Activated CD4-positive, alpha-beta memory T cell treated with anti-CD3 and anti-CD28 coated beads for 36 hours (primary cell): ENCODE measurements at regions not wholly inside any gene's neighbourhood (a gene's known extent, or its start where the extent isn't known, plus 50 kb on each side); places are given as distances from the start of the nearest gene placed in this dataset.
"Not testable (repeated sequence)": the region's sequence is repeated elsewhere in the genome, so short reads cannot be mapped to it uniquely, and the experiment has no call there.

Experiments used
- CTCF ChIA-PET: fragments of 350-600 bp; sonication (Branson Sonifier 250); formaldehyde crosslinking; loops from one replicate; lab custom pipeline; 2021; ENCODE audit warnings: antibody characterized with exemption, inconsistent platforms; lab: Charles Lee
- POLR2A ChIA-PET: fragments of 350-600 bp; sonication (Branson Sonifier 250); formaldehyde crosslinking; loops from one replicate; lab custom pipeline; 2021; ENCODE audit warnings: antibody characterized with exemption; lab: Charles Lee
- DNase-seq: peaks from one replicate; pipeline ENCODE4 v3.0.0-alpha.2; 2020
- H3K27ac Mint-ChIP-seq: one replicate; pipeline ENCODE4 v1.8.0; 2021; ENCODE audit warnings: mixed read lengths
- H3K27me3 Mint-ChIP-seq: one replicate; pipeline ENCODE4 v1.8.0; 2021; ENCODE audit warnings: mixed read lengths
- H3K36me3 Mint-ChIP-seq: one replicate; pipeline ENCODE4 v1.8.0; 2021; ENCODE audit warnings: mixed read lengths
- H3K4me1 Mint-ChIP-seq: one replicate; pipeline ENCODE4 v1.8.0; 2021; ENCODE audit warnings: low read depth, mixed read lengths
- H3K4me3 Mint-ChIP-seq: one replicate; pipeline ENCODE4 v1.8.0; 2021; ENCODE audit warnings: mild to moderate bottlenecking, mixed read lengths
- H3K9me3 Mint-ChIP-seq: one replicate; pipeline ENCODE4 v1.8.0; 2021; ENCODE audit warnings: mixed read lengths
- intact Hi-C: fragments of 100-400 bp; cut with micrococcal nuclease; formaldehyde crosslinking; loops from one replicate; pipeline ENCODE4 v1.15.1; 2023

DNA sequence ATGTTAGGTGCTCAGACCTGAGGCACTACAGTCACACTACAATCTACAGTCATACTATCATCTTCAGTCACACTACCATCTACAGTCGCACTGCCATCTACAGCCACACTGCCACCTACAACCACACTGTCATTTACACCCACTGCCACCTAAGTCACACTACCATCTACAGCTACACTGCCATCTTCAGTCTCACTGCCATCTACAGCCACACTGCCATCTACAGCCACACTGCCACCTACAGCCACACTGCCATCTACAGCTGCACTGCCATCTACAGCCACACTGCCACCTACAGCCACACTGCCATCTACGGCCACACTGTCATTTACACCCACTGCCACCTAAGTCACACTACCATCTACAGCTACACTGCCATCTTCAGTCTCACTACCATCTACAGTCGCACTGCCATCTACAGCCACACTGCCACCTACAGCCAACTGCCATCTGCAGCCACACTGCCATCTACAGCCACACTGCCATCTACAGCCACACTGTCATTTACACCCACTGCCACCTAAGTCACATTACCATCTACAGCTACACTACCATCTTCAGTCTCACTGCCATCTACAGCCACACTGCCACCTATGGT, 155.2 kb upstream of the AFDN start:
- Mint-ChIP-seq H3K9me3 (peaks cover 15% of the 10 kb centered on the region), H3K27me3 (peaks cover 17% of the 10 kb centered on the region)
- H3K4me3 Mint-ChIP-seq, intact Hi-C loops, CTCF ChIA-PET, H3K4me1 Mint-ChIP-seq, H3K36me3 Mint-ChIP-seq, POLR2A ChIA-PET, DNase-seq, H3K27ac Mint-ChIP-seq: not testable (repeated sequence)

DNA sequence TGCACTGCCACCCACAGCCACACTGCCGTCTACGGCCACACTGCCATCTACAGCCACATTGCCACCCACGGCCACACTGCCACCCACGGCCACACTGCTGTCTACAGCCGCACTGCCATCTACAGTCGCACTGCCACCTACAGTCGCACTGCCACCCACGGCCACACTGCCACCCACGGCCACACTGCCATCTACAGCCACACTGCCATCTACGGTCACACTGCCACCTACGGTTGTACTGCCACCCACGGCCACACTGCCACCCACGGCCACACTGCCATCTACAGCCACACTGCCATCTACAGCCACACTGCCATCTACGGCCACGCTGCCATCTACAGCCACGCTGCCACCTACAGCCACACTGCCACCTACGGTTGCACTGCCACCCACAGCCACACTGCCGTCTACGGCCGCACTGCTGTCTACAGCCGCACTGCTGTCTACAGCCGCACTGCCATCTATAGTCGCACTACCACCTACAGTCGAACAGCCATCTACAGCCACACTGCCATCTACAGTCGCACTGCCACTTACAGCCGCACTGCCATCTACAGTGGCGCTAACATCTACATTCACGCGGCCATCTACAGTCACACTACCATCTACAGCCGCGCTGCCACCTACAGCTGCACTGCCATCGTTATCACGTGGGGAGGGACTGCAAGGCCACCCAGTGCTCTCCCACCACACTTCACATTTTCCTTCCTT, 154.6 kb upstream of the AFDN start:
- POLR2A ChIA-PET: no interaction called here
- CTCF ChIA-PET: no interaction called here
- intact Hi-C loops: no loop called here
- Mint-ChIP-seq H3K36me3 (no peaks in the 10 kb centered on the region), H3K9me3 (peaks cover 15% of the 10 kb centered on the region), H3K4me3 (no peak overlapping the region), H3K4me1 (no peaks in the 10 kb centered on the region), H3K27me3 (peaks cover 22% of the 10 kb centered on the region), H3K27ac (no peak overlapping the region)
- no peak for DNase-seq

DNA sequence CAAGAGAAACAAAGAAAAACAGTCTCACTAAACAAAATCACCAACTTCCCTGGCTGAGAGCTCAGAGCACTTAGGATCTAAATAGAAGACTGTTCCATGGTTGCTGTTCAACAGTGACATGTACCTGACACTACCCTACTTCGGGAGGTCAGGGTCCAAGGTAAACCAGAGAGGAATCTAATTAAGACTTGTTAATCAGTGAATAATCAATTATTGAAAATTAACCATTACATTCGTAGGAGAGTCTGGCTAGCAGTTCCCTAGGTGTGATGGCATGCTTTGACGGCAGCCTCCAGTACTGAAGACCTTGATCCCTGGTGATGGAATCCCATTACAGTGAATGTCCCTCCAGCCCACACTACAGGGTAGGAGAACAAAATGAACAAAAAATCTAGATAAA, 154.0 kb upstream of the AFDN start:
- Mint-ChIP-seq H3K4me3 (no peak overlapping the region), H3K4me1 (no peaks in the 10 kb centered on the region), H3K27me3 (peaks cover 23% of the 10 kb centered on the region), H3K36me3 (no peaks in the 10 kb centered on the region), H3K27ac (no peak overlapping the region), H3K9me3 (peaks cover 15% of the 10 kb centered on the region)
- intact Hi-C loops: no loop called here
- POLR2A ChIA-PET: no interaction called here
- CTCF ChIA-PET: no interaction called here
- no peak for DNase-seq

DNA sequence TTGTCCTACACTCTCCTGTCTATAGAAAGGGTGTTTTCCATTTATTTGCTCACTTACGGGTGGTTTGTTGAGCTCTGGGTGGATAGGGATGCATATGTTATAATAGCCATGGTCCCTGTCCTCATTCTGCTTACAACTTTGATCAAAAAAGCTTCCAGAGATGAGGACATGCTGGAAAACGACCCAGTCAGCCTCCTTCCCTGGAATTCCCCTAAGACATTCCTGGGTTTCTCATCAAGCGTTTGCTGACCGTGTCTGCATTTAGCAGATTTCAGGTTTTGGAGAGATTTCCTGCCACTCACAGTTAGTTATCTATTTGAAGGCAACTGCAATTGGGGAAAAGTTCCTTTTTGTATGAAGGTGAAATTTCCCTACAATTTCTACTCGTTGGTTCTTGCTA, 152.8 kb upstream of the AFDN start:
- no peak overlapping the region for H3K27ac Mint-ChIP-seq
- ChIA-PET POLR2A (no interaction called here), CTCF (no interaction called here)
- H3K4me1 Mint-ChIP-seq: no peaks in the 10 kb centered on the region
- H3K36me3 Mint-ChIP-seq: no peaks in the 10 kb centered on the region
- intact Hi-C loops: no loop called here
- H3K4me3 Mint-ChIP-seq: no peak overlapping the region
- peaks cover 15% of the 10 kb centered on the region for H3K9me3 Mint-ChIP-seq
- DNase-seq: no peak
- H3K27me3 Mint-ChIP-seq: peaks cover 30% of the 10 kb centered on the region

DNA sequence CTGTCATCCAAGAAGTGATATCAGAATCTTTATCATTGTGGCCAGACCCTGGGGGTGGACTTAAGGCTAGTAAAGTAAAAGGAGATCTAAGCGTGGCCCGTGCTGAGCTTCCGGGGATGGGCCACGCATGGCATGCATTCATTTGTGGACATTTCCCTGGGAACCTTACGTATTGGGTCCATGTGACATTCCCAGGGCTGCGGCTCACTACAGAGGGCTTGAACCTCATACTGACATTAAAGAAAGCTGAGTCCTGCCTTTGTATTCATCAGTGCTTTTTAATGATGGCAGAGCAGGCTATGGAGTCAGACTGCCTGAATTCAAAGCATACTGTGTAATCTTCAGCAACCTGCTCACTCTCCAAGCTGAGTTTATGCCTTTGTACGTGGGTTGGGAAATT, 152.2 kb upstream of the AFDN start:
- Mint-ChIP-seq H3K4me1 (no peaks in the 10 kb centered on the region), H3K4me3 (no peak overlapping the region), H3K27me3 (peaks cover 35% of the 10 kb centered on the region), H3K27ac (no peak overlapping the region), H3K9me3 (peaks cover 15% of the 10 kb centered on the region), H3K36me3 (no peaks in the 10 kb centered on the region)
- ChIA-PET CTCF (no interaction called here), POLR2A (no interaction called here)
- intact Hi-C loops: no loop called here
- DNase-seq: no peak

DNA sequence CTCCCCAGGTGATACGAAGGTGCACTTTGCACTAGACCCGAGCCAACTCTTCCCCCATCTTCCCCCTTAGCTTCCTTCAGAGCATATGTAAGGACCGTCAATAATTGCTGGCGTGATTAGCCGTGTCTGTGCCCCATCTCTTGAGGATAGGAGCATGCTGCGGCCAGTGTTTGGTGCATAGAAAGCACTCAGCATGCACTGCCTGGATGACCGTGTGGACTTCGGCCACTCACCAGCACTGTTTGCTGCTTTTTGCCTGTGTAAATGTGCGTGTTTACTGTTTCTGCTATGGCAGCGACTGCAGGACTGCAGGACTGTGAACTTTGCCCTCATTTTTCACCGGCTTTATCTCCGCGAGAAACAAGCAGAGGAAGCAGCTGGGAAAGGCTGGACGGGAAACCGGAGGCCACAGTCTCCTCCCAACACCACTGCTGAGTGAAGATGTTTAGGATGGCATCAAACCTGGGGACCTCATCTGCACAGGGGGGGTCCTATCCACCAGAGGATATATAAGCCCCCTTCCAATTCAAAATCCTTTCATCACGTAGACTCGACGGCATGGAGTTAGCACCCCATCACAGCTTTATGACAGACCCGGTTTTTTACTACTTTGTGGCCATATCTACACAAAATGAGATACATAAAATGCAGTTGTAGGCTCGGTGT, 150.6 kb upstream of the AFDN start:
- intact Hi-C loops: no loop called here
- CTCF ChIA-PET: no interaction called here
- POLR2A ChIA-PET: no interaction called here
- H3K27ac Mint-ChIP-seq: no peak overlapping the region
- H3K4me1 Mint-ChIP-seq: no peaks in the 10 kb centered on the region
- no peak for DNase-seq
- H3K27me3 Mint-ChIP-seq: peaks cover 43% of the 10 kb centered on the region
- H3K36me3 Mint-ChIP-seq: no peaks in the 10 kb centered on the region
- no peak overlapping the region for H3K4me3 Mint-ChIP-seq
- peaks cover 15% of the 10 kb centered on the region for H3K9me3 Mint-ChIP-seq

DNA sequence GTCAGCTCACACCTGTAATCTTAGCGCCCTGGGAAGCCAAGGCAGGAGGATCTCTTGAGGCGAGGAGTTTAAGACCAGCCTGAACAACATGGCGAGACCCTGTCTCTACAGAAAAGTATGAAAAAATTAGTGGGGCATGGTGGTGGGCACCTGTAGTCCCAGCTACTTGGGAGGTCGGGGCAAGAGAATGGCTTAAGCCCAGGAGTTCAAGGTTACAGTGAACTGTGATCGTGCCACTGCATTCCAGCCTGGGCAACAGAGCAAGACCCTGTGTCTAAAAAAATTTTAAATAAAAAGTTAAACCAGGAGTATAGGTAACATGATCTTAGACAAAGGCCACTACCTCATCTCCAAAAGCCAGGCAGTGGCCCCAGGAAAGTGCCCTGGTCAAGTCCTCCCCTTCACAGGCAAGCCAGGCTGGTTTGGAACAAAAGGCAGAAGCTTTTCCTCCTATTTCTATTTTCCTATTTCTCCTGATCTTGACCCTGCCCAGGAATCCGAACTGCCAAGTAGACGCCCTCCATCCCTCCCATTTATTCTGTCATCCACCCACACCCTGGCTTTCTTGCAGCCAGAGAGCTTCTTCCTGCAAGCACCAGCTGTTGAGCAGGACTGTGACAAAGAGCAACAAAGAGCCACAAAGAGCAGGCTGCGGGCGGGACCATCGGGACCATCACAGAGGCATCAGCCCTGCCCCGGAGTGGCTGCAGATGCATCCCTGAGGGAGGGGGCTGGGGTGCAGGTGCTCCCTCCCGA, 149.9 kb upstream of the AFDN start:
- H3K36me3 Mint-ChIP-seq: no peaks in the 10 kb centered on the region
- H3K27ac Mint-ChIP-seq: no peak overlapping the region
- peaks cover 9% of the 10 kb centered on the region for H3K9me3 Mint-ChIP-seq
- DNase-seq: no peak
- ChIA-PET CTCF (no interaction called here), POLR2A (no interaction called here)
- H3K27me3 Mint-ChIP-seq: peaks cover 49% of the 10 kb centered on the region
- H3K4me1 Mint-ChIP-seq: no peaks in the 10 kb centered on the region
- intact Hi-C loops: no loop called here
- H3K4me3 Mint-ChIP-seq: no peak overlapping the region

DNA sequence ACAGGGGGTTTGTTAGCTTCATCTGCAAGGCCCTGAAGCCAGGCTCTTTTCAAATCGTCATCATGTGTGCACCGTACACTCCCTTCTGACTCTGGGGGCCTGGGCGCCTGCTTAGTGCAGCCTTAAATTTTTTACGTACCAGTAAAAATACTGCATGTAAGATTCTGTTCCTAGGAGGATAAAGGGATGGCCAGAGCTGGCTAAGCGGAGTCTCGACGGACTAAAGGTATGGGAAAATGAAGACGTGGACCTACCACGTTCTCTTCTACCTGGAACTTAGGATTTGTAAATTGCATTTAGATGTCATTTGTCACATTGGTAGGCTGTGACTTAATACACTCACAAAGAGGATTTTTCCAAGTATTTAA, 149.3 kb upstream of the AFDN start:
- H3K9me3 Mint-ChIP-seq: peaks cover 3% of the 10 kb centered on the region
- no peaks in the 10 kb centered on the region for H3K4me1 Mint-ChIP-seq
- H3K27me3 Mint-ChIP-seq: peaks cover 51% of the 10 kb centered on the region
- H3K36me3 Mint-ChIP-seq: no peaks in the 10 kb centered on the region
- intact Hi-C loops: no loop called here
- no peak for DNase-seq
- H3K27ac Mint-ChIP-seq: no peak overlapping the region
- ChIA-PET POLR2A (no interaction called here), CTCF (no interaction called here)
- no peak overlapping the region for H3K4me3 Mint-ChIP-seq

DNA sequence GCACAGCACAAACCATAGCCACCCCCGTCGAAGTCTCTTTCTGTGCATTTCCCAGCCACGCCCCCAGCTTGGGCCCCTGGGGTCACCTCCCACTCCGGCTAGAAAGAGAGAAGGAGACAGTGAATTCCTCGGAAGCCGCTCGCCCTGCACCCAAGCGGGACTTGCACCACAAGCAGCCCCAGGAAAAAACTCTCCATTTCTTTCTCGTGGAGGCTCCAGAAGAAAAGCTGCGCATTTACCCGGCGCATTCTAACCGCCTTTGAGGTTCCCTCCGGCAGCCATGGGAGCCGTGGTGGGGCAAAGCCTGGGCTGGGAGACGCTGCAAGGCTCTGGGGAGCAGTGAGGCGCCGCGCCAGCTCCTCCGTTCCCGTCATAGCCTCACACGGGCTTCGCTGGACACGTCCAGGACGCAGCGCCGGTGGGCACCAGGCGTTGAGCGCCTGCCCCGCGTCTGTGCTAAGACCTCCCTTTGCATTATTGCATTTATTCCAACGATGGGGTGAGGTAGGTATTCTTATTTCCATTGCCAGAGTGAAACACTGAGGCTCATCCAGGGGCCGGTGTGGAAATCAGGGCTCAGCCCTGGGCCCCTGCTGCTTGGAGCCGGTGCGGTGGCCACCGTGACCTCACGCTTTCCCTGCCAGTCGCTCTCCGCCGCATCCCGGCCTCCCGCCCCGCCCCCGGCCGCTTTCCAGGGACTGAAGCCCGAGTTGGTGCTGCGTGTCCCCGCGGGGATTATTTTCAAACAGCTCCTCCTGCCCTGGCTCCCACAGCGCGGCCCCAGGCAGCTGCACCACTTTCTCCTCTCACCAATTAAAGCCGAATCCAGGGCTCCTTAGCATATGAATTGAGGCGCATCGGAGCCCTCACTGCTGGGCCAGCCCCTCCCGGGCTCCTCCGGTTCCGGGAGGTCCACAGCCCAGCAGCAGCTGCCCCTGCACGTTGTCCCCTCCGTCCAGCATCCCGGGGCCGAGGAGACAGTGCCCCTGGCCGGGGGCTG, 148.3 kb upstream of the AFDN start:
- H3K27ac Mint-ChIP-seq: no peak overlapping the region
- intact Hi-C loops: no loop called here
- no peaks in the 10 kb centered on the region for H3K9me3 Mint-ChIP-seq
- H3K4me3 Mint-ChIP-seq: no peak overlapping the region
- H3K27me3 Mint-ChIP-seq: peaks cover 51% of the 10 kb centered on the region
- POLR2A ChIA-PET: no interaction called here
- no peak for DNase-seq
- no peaks in the 10 kb centered on the region for H3K4me1 Mint-ChIP-seq
- H3K36me3 Mint-ChIP-seq: no peaks in the 10 kb centered on the region
- CTCF ChIA-PET: no interaction called here

DNA sequence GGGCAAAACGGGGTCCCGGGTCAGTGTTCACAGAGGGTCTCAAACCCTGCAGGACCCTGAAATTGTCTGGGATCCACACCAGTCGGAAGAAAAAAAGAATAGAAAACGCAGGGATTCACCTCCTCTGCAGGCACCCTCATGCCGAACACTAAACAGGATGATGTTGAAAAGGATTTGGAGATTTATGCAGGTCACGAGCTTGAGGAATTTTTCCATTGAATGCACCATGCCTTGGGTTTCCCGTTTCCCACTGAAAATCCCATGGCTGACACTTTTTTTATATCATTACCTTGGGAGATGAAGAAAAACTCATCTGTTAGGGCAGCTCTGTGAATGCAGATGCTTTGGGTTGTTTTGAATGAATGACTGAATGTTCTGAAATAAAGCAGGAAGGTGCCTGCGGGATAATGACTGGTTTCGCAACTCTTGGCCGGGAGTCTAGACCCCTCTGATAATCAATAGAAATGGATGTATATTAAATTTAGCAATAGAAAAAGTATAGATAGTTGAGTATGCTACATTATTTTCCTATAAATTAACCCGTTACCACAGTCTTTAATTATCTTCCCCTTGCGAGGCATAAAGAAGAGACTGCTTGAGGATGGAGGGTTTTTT, 147.5 kb upstream of the AFDN start:
- H3K27ac Mint-ChIP-seq: no peak overlapping the region
- no peak overlapping the region for H3K4me3 Mint-ChIP-seq
- no peaks in the 10 kb centered on the region for H3K9me3 Mint-ChIP-seq
- intact Hi-C loops: no loop called here
- CTCF ChIA-PET: no interaction called here
- H3K4me1 Mint-ChIP-seq: no peaks in the 10 kb centered on the region
- H3K27me3 Mint-ChIP-seq: peaks cover 57% of the 10 kb centered on the region
- POLR2A ChIA-PET: no interaction called here
- DNase-seq: no peak
- H3K36me3 Mint-ChIP-seq: no peaks in the 10 kb centered on the region

DNA sequence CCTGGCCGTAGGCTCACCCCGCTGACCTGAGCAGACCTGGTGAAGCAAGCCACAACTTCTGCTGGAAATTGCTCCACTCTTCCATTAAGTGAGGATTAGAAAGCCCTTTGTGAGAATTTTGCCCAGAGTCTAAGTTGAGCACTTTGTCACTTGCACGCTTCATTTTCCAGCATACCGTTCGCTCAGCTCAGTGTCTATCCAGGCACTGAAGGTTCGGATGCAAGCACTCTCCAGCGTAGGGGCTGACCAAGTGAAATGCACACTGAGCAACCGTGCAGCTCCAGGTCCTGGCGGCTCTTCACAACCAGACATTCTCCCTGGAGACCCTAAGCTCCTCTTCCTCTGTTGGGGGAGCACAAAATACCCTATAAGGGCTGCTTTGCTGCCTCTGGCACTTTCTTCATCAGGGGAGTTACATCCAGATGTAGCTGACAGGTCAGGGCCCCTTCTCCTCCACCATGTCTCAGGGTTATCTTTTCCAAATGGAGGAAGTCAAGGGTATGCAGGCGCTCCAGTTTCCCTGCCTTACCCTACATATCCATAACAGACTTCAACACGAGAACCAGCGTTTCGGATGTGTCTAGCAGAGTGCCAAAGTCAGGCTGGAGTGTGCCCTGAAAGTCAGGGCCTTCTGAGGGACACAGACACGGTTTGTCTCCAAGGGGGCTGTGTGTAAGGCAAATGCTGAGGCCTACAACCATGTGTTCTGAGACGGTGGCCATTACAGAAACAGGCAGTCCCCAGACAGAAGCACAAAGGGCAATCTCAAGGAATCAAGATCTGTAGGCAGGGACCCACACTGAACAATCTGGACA, 146.7 kb upstream of the AFDN start:
- H3K9me3 Mint-ChIP-seq: no peaks in the 10 kb centered on the region
- H3K4me3 Mint-ChIP-seq: no peak overlapping the region
- H3K36me3 Mint-ChIP-seq: no peaks in the 10 kb centered on the region
- ChIA-PET CTCF (no interaction called here), POLR2A (no interaction called here)
- intact Hi-C loops: no loop called here
- H3K4me1 Mint-ChIP-seq: no peaks in the 10 kb centered on the region
- no peak overlapping the region for H3K27ac Mint-ChIP-seq
- no peak for DNase-seq
- peaks cover 57% of the 10 kb centered on the region for H3K27me3 Mint-ChIP-seq
